Colonic mucosa (tissue), 4 donors: ENCODE measurements at regions not wholly inside any gene's neighbourhood (a gene's known extent, or its start where the extent isn't known, plus 50 kb on each side); places are given as distances from the start of the nearest gene placed in this dataset.
"Not testable (repeated sequence)": the region's sequence is repeated elsewhere in the genome, so short reads cannot be mapped to it uniquely, and the experiment has no call there.

Source experiments
- DNase-seq: peaks from one replicate; pipeline ENCODE4 v3.0.0-alpha.2; 2020
- H3K27ac ChIP-seq: fragments of 200-600 bp; one replicate; pipeline ENCODE4 v1.8.0; 2021
- H3K27me3 ChIP-seq: fragments of 200-600 bp; one replicate; pipeline ENCODE4 v1.8.0; 2021
- H3K36me3 ChIP-seq: fragments of 200-600 bp; one replicate; pipeline ENCODE4 v1.8.0; 2021
- H3K4me1 ChIP-seq: fragments of 200-600 bp; one replicate; pipeline ENCODE4 v1.8.0; 2021; ENCODE audit warnings: mild to moderate bottlenecking
- H3K4me3 ChIP-seq: fragments of 200-600 bp; one replicate; pipeline ENCODE4 v1.8.0; 2021
- H3K9ac ChIP-seq, 2 donors: one replicate each; pipeline ENCODE4 v1.7.0; 2013; ENCODE audit warnings: control low read depth in 2 of 2, low read depth in 2 of 2, low read length in 2 of 2
- H3K9me3 ChIP-seq: fragments of 200-600 bp; one replicate; pipeline ENCODE4 v1.8.0; 2021
- intact Hi-C: fragments of 100-400 bp; cut with DNase I; formaldehyde crosslinking; loops from one replicate; pipeline ENCODE4 v1.14.1; 2022
- TF ChIP-seq, protein P1 (sequence below): fragments of 200-600 bp; IDR thresholded peaks from one replicate; pipeline ENCODE4 v1.8.0; 2022; ENCODE audit warnings: antibody characterized with exemption, mild to moderate bottlenecking
- donor health status: healthy.
- donor health status: DM: no; HTN: no; CAD: no.
- donor health status: DM: no; HTN: no; CAD: no.

DNA sequence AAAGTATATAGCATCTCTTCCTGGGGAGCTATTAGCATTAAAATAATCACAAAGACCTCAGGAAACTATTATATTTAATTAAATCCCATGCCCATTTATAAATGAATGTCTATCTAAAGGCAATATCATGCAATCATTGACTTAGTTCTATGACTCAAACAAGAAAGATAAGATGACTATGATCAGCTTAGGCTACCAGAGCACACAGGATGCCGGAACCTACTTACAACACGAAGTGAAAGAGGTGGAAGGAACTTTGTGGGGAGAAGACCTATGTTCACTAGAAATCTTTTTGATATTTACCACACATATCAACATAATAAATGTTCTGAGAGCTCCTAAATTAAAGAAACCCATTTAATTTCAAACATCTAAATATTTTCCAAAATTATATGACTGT, 344.2 kb upstream of the CYLC2 start:
- H3K9me3 ChIP-seq = no peaks in the 10 kb centered on the region
- no peak overlapping the region for H3K9ac ChIP-seq
- H3K36me3 ChIP-seq = no peaks in the 10 kb centered on the region
- H3K4me1 ChIP-seq = no peaks in the 10 kb centered on the region
- intact Hi-C loops = no loop called here
- no peak overlapping the region for H3K4me3 ChIP-seq
- no peaks in the 10 kb centered on the region for H3K27me3 ChIP-seq
- H3K27ac ChIP-seq = no peak overlapping the region
- DNase-seq = no peak
- TF ChIP-seq, protein P1, sequence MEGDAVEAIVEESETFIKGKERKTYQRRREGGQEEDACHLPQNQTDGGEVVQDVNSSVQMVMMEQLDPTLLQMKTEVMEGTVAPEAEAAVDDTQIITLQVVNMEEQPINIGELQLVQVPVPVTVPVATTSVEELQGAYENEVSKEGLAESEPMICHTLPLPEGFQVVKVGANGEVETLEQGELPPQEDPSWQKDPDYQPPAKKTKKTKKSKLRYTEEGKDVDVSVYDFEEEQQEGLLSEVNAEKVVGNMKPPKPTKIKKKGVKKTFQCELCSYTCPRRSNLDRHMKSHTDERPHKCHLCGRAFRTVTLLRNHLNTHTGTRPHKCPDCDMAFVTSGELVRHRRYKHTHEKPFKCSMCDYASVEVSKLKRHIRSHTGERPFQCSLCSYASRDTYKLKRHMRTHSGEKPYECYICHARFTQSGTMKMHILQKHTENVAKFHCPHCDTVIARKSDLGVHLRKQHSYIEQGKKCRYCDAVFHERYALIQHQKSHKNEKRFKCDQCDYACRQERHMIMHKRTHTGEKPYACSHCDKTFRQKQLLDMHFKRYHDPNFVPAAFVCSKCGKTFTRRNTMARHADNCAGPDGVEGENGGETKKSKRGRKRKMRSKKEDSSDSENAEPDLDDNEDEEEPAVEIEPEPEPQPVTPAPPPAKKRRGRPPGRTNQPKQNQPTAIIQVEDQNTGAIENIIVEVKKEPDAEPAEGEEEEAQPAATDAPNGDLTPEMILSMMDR = no peak

DNA sequence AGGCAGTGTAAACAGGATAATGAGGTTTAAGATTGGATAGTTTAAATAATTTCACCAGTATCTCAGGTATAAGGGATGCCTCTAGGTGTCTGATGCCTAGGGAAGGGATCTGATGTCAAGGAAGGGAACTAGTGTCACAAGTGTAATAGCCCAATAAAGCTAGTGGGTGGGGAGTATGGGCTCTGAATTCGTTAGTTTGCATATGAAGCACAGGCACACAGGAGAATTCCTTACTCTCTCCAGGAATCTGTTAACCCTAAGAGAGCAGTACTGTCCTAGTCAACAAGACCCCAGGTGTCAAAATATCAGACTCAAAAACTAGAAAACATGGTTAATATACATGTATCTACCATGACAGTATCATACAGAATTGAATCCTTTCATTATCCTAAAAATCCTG, 352.5 kb upstream of the CYLC2 start:
- no peak overlapping the region for H3K27ac ChIP-seq
- no peaks in the 10 kb centered on the region for H3K27me3 ChIP-seq
- no peaks in the 10 kb centered on the region for H3K9me3 ChIP-seq
- intact Hi-C loops = no loop called here
- TF ChIP-seq, protein P1 = no peak
- H3K4me1 ChIP-seq = no peaks in the 10 kb centered on the region
- H3K9ac ChIP-seq = no peak overlapping the region
- no peaks in the 10 kb centered on the region for H3K36me3 ChIP-seq
- no peak overlapping the region for H3K4me3 ChIP-seq
- no peak for DNase-seq

DNA sequence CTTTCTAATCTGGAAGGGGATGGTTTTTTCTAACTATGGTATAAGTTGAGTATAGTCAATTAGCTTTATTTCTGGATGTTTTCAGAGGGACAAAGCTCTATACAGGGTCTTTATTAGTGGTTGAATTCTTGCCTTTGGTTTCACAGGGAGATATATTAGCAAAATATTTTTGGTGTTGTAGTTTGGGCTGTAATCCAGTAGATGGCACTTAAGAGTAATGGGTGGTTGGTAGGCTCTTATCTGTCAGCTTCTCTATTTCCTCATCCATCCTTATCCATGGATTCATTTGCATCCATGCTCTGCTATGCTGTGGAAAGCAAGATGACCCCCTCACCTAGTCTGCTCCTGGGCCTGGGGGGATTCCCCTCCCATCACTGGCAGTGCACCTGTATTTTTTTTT, 363.6 kb upstream of the CYLC2 start:
- Histone ChIP-seq H3K4me1 (no peaks in the 10 kb centered on the region), H3K27me3 (no peaks in the 10 kb centered on the region), H3K9me3 (no peaks in the 10 kb centered on the region), H3K4me3 (no peak overlapping the region), H3K9ac (no peak overlapping the region), H3K27ac (no peak overlapping the region), H3K36me3 (no peaks in the 10 kb centered on the region)
- intact Hi-C loops = no loop called here
- DNase-seq = no peak
- TF ChIP-seq, protein P1 = no peak

DNA sequence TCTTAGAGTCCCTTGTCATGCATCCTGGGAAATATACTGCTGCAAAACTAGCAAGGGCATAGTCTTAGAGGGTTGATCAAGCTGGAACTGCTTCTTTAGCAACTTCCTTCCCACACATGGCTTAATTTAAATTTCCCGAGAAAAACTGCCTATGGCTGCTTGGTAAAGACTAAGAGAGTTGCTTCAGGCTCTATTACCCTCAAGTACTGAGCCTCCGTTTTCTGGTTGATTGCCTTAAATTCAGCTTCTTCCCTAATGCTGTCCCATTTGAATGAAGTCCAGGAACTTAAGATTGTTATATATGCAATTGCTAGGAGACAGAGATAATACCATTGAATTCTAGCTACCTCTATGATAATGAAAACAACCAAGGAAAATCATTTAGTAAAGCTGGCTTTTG, 385.7 kb upstream of the CYLC2 start:
- H3K9me3 ChIP-seq = no peaks in the 10 kb centered on the region
- no peak for DNase-seq
- H3K4me1 ChIP-seq = no peaks in the 10 kb centered on the region
- intact Hi-C loops = no loop called here
- H3K27me3 ChIP-seq = no peaks in the 10 kb centered on the region
- no peak overlapping the region for H3K4me3 ChIP-seq
- TF ChIP-seq, protein P1 = no peak
- no peak overlapping the region for H3K27ac ChIP-seq
- H3K9ac ChIP-seq = no peak overlapping the region
- no peaks in the 10 kb centered on the region for H3K36me3 ChIP-seq

DNA sequence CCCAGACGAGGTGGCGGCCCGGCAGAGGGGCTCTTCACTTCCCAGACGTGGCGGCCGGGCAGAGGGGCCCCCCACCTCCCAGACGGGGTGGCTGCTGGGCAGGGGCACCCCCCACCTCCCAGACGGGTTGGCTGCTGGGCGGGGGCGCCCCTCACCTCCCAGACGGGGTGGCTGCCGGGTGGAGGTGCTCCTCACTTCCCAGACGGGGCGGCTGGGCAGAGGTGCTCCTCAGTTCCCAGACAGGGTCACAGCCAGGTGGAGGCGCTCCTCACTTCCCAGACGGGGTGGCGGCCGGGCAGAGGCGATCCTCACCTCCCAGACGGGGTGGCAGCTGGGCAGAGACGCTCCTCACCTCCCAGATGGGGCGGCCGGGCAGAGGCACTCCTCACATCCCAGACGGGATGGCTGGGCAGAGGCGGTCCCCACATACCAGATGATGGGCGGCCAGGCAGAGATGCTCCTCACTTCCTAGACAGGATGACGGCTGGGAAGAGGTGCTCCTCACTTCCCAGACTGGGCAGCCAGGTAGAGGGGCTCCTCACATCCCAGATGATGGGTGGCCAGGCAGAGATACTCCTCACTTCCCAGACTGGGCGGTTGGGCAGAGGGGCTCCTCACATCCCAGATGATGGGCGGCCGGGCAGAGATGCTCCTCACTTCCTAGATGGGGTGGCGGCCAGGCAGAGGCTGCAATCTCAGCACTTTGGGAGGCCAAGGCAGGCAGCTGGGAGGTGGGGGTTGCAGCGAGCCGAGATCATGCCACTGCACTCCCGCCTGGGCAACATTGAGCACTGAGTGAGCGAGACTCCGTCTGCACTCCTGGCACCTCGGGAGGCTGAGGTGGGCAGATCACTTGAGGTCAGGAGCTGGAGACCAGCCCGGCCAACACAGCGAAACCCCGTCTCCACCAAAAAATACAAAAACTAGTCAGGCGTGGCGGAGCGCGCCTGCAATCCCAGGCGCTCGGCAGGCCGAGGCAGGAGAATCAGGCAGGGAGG, 391.6 kb upstream of the CYLC2 start:
- H3K27ac ChIP-seq, H3K36me3 ChIP-seq, H3K4me1 ChIP-seq, H3K27me3 ChIP-seq, intact Hi-C loops, H3K4me3 ChIP-seq, H3K9ac ChIP-seq, DNase-seq, H3K9me3 ChIP-seq: not testable (repeated sequence)

DNA sequence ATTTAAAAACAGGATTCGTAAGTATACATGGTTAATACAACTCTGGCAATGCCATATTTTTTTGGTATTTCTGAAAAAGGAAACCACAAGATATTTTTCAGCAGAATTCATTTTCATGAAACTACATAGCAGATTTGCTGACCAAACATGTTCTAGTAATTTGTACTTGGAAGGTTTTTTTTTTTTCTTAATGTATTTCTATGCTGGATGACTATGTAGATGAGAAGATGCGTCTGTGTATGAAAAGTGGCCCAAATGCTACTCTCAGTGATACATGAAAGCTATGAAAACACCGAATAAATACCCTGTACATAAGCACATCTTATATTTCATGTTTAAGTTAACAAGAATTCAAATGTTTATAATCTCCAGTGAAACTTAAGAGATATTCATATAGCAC, 400.9 kb upstream of the CYLC2 start:
- intact Hi-C loops = no loop called here
- Histone ChIP-seq H3K27ac (no peak overlapping the region), H3K9me3 (no peaks in the 10 kb centered on the region), H3K36me3 (no peaks in the 10 kb centered on the region), H3K27me3 (no peaks in the 10 kb centered on the region), H3K9ac (no peak overlapping the region), H3K4me1 (no peaks in the 10 kb centered on the region), H3K4me3 (no peak overlapping the region)
- TF ChIP-seq, protein P1 = no peak
- DNase-seq = no peak
